Astrocyte (in vitro differentiated cells and primary cell): ENCODE measurements at regions not wholly inside any gene's neighbourhood (a gene's known extent, or its start where the extent isn't known, plus 50 kb on each side); places are given as distances from the start of the nearest gene placed in this dataset.

ENCODE experiments used
- DNase-seq: peaks from one replicate; pipeline ENCODE4 v3.0.0-alpha.2; 2010; ENCODE audit warnings: low read depth
- FAIRE-seq: peaks from 2 replicates; lab custom pipeline; 2011; peaks lifted over from hg19 to GRCh38; lab: Jason Lieb, UNC
- H2AFZ ChIP-seq: 2 replicates; pipeline ENCODE4 v1.6.0; 2012; ENCODE audit warnings: low read depth, low read length, inconsistent platforms
- H3K27ac ChIP-seq: 2 replicates; pipeline ENCODE4 v1.5.1; 2011; ENCODE audit warnings: low read depth, low read length, inconsistent platforms
- H3K27me3 ChIP-seq: 2 replicates; pipeline ENCODE4 v1.6.0; 2011; ENCODE audit warnings: low read length, inconsistent platforms; ENCODE audit not compliant: insufficient read depth
- H3K36me3 ChIP-seq: 2 replicates; pipeline ENCODE4 v1.5.1; 2011; ENCODE audit warnings: low read length, inconsistent platforms; ENCODE audit not compliant: insufficient read depth
- H3K4me1 ChIP-seq: 2 replicates; pipeline ENCODE4 v1.5.1; 2011; ENCODE audit warnings: low read length, inconsistent platforms; ENCODE audit not compliant: insufficient read depth
- H3K4me2 ChIP-seq: 2 replicates; pipeline ENCODE4 v1.6.0; 2012; ENCODE audit warnings: low read length, inconsistent platforms
- H3K4me3 ChIP-seq: 2 replicates; pipeline ENCODE4 v1.5.1; 2011; ENCODE audit warnings: low read depth, mild to moderate bottlenecking, low read length, inconsistent platforms; ENCODE audit not compliant: insufficient read depth
- H3K79me2 ChIP-seq: 2 replicates; pipeline ENCODE4 v1.6.0; 2012; ENCODE audit warnings: mild to moderate bottlenecking, low read length, inconsistent platforms; ENCODE audit not compliant: insufficient read depth
- H3K9ac ChIP-seq: 2 replicates; pipeline ENCODE4 v1.6.0; 2012; ENCODE audit warnings: mild to moderate bottlenecking, low read length, inconsistent platforms
- H3K9me3 ChIP-seq: 2 replicates; pipeline ENCODE4 v1.5.1; 2012; ENCODE audit warnings: low read depth, mild to moderate bottlenecking, low read length, inconsistent platforms; ENCODE audit not compliant: insufficient read depth
- H4K20me1 ChIP-seq: 2 replicates; pipeline ENCODE4 v1.6.0; 2012; ENCODE audit warnings: low read length, inconsistent platforms; ENCODE audit not compliant: insufficient read depth
- H3K27ac Mint-ChIP-seq: one replicate; pipeline ENCODE4 v1.8.0; 2021; ENCODE audit warnings: mild to moderate bottlenecking, mixed read lengths; ENCODE audit not compliant: unreplicated experiment
- H3K27me3 Mint-ChIP-seq: one replicate; pipeline ENCODE4 v1.8.0; 2021; ENCODE audit warnings: low read depth, mixed read lengths; ENCODE audit not compliant: unreplicated experiment
- H3K36me3 Mint-ChIP-seq: one replicate; pipeline ENCODE4 v1.8.0; 2021; ENCODE audit warnings: low read depth, mixed read lengths; ENCODE audit not compliant: unreplicated experiment
- H3K4me1 Mint-ChIP-seq: one replicate; pipeline ENCODE4 v1.8.0; 2021; ENCODE audit warnings: low read depth, mixed read lengths; ENCODE audit not compliant: unreplicated experiment
- H3K4me3 Mint-ChIP-seq: one replicate; pipeline ENCODE4 v1.8.0; 2021; ENCODE audit warnings: mild to moderate bottlenecking, moderate library complexity, mixed read lengths; ENCODE audit not compliant: unreplicated experiment
- H3K9me3 Mint-ChIP-seq: one replicate; pipeline ENCODE4 v1.8.0; 2021; ENCODE audit warnings: mild to moderate bottlenecking, mixed read lengths; ENCODE audit not compliant: unreplicated experiment
- CTCF ChIP-seq: IDR thresholded peaks from 2 replicates; pipeline ENCODE4 v1.5.1; 2011; ENCODE audit warnings: low read depth, mild to moderate bottlenecking, inconsistent platforms, low read length, moderate library complexity; ENCODE audit not compliant: insufficient read depth
- EZH2 ChIP-seq: IDR thresholded peaks from 2 replicates; pipeline ENCODE4 v1.6.1; 2012; ENCODE audit warnings: mild to moderate bottlenecking, low read length, inconsistent platforms; ENCODE audit not compliant: insufficient read depth

- no peak for FAIRE-seq
- H3K4me3 Mint-ChIP-seq: no peak overlapping the region
- H3K27ac Mint-ChIP-seq: no peak overlapping the region
Observed at GRCh38 chr2:236815746-236816145, 246.1 kb downstream of the ACKR3 start.

GRCh38 chr2:236816197-236817170 lies 246.9 kb downstream of the ACKR3 start:
- Histone ChIP-seq H3K4me1 (no peaks in the 10 kb centered on the region), H3K27me3 (no peaks in the 10 kb centered on the region), H3K4me3 (no peak overlapping the region), H3K9me3 (no peaks in the 10 kb centered on the region), H3K9ac (no peak overlapping the region), H3K36me3 (no peaks in the 10 kb centered on the region), H3K4me2 (no peak overlapping the region), H4K20me1 (no peaks in the 10 kb centered on the region), H3K79me2 (no peaks in the 10 kb centered on the region), H2AFZ (no peak overlapping the region), H3K27ac (no peak overlapping the region)
- no peak for FAIRE-seq
- Mint-ChIP-seq H3K9me3 (peaks cover 10% of the 10 kb centered on the region), H3K27me3 (peaks cover 28% of the 10 kb centered on the region), H3K4me1 (no peaks in the 10 kb centered on the region), H3K36me3 (no peaks in the 10 kb centered on the region), H3K27ac (no peak overlapping the region), H3K4me3 (no peak overlapping the region)
- DNase-seq: no peak
- no peak for TF ChIP-seq CTCF
- TF ChIP-seq EZH2: no peak

More at GRCh38 chr2:236815746-236816145, 246.1 kb downstream of the ACKR3 start:
- Mint-ChIP-seq H3K9me3 (peaks cover 4% of the 10 kb centered on the region), H3K27me3 (peaks cover 26% of the 10 kb centered on the region), H3K36me3 (no peaks in the 10 kb centered on the region), H3K4me1 (no peaks in the 10 kb centered on the region)
- no peak overlapping the region for H3K27ac ChIP-seq
- no peak overlapping the region for H3K4me2 ChIP-seq
- DNase-seq: no peak
- TF ChIP-seq CTCF (no peak), EZH2 (no peak)
- no peaks in the 10 kb centered on the region for H3K27me3 ChIP-seq
- H3K9ac ChIP-seq: no peak overlapping the region
- H3K36me3 ChIP-seq: no peaks in the 10 kb centered on the region
- no peaks in the 10 kb centered on the region for H3K9me3 ChIP-seq
- H3K4me3 ChIP-seq: no peak overlapping the region
- H3K4me1 ChIP-seq: no peaks in the 10 kb centered on the region
- no peaks in the 10 kb centered on the region for H4K20me1 ChIP-seq
- H3K79me2 ChIP-seq: no peaks in the 10 kb centered on the region
- no peak overlapping the region for H2AFZ ChIP-seq
